ENCODE measurements at regions not wholly inside any gene's neighbourhood (a gene's known extent, or its start where the extent isn't known, plus 50 kb on each side); places are given as distances from the start of the nearest gene placed in this dataset.

DNA sequence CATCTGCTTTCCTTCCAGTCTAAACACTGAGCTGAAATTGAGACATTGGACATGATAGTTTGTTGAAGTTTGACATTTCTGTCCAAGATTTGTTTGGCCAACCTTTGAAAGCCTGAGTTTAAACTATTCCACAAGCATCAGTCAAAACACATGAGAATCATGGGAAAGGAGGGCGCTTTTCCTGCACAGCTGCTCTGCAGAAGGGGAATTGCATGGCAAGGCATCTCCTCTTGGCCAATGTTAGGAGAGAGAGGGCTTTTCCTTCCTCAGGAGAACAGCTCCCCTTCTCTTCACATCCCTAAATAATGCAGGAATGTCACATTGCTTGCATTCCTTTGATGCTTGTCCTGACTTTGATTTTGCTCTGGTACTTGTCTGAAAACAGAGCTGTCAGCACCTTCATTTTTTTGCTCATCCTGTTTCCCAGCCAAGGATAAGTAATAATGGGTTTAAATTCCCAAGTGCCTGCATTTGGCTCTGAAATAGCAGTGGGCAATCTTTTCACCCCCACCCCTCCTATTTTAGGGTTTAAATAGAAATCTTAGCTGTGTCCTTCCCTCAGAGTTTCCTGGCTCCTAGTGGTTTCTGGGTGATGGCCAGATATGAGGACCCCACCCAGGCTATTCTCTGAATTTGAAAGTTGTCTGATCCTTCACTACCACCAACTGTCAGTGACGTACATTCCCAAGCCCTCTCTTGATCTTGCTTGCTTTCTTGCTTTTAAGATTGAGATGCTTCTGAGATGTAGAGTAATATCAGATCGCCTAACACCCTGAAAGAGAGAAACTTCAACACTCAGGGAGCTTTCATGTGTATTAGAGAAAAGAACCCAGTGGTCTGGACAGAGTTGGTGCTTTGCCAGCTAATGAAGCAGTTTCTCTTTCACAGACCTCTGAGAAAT lies 75.2 kb upstream of the NPVF start:
- no peak for TF ChIP-seq CTCF (conservative IDR thresholded peaks at IDR 0.05; ENCODE audit: low read length)
- no peak for TF ChIP-seq EZH2phosphoT487 (IDR thresholded peaks at IDR 0.05; ENCODE audit: borderline replicate concordance, low read depth, low read length)

Data from OCI-LY7 (cell line).